GM12878 (cell line): ENCODE measurements at regions not wholly inside any gene's neighbourhood (a gene's known extent, or its start where the extent isn't known, plus 50 kb on each side); places are given as distances from the start of the nearest gene placed in this dataset.

ENCODE experiments used
- ATAC-seq: fragments of 200-7000 bp; cut with Tn5 transposase; 3 replicates; pipeline ENCODE4 v1.9.1; 2020; ENCODE audit warnings: mild to moderate bottlenecking, moderate library complexity
- BruUV-seq: library from RNA; stranded (reverse); fragments of 400-500 nt; replicated peaks from 2 replicates; lab custom pipeline; 2021; lab: Mats Ljungman, UMichigan
- CTCF ChIA-PET: fragments of 300-600 bp; sonication (Branson Sonifier 250); formaldehyde crosslinking; extraction: SDS; loops from one replicate; lab custom pipeline; 2021; ENCODE audit warnings: inconsistent platforms; lab: Yijun Ruan, JAX
- POLR2A ChIA-PET: fragments of 350-600 bp; formaldehyde crosslinking; extraction: SDS; loops from one replicate; lab custom pipeline; 2021; ENCODE audit warnings: inconsistent platforms; lab: Charles Lee
- RAD21 ChIA-PET: fragments of 300-600 bp; sonication (Branson Sonifier 250); formaldehyde crosslinking; loops from one replicate; lab custom pipeline; 2023; ENCODE audit warnings: antibody characterized with exemption; ENCODE audit not compliant: unreplicated experiment; lab: Charles Lee
- SMC1A ChIA-PET: fragments of 300-600 bp; sonication (Branson Sonifier 250); formaldehyde crosslinking; loops from one replicate; lab custom pipeline; 2023; ENCODE audit not compliant: unreplicated experiment, uncharacterized antibody; lab: Charles Lee
- DNase-seq: peaks from one replicate; pipeline ENCODE4 v3.0.0-alpha.2; 2011; ENCODE audit warnings: low read depth, low spot score
- FAIRE-seq: peaks from 3 replicates; lab custom pipeline; 2011; peaks lifted over from hg19 to GRCh38; lab: Jason Lieb, UNC
- H2AFZ ChIP-seq: 2 replicates; pipeline ENCODE4 v1.6.0; 2011; ENCODE audit warnings: low read depth, low read length, control low read depth; ENCODE audit not compliant: control insufficient read depth
- H3K27ac ChIP-seq: 2 replicates; pipeline ENCODE4 v1.5.1; 2011; ENCODE audit warnings: control low read depth; ENCODE audit not compliant: control insufficient read depth, insufficient read depth
- H3K27me3 ChIP-seq, 2 experiments: replicated peaks in 1 of 2; 2 replicates each; pipeline versions ENCODE4 v1.6.0 to v1.6.1; 2011; ENCODE audit warnings: low read length in 1 of 2; ENCODE audit not compliant: control insufficient read depth in 2 of 2, insufficient read depth in 2 of 2
- H3K36me3 ChIP-seq, 2 experiments: 2 replicates each; pipeline ENCODE4 v1.5.1; 2011; ENCODE audit warnings: low read length in 1 of 2; ENCODE audit not compliant: control insufficient read depth in 2 of 2, insufficient read depth in 2 of 2
- H3K4me1 ChIP-seq: 2 replicates; pipeline ENCODE4 v1.6.1; 2011; ENCODE audit warnings: mild to moderate bottlenecking, low read length, moderate library complexity, mixed read lengths; ENCODE audit not compliant: control insufficient read depth, insufficient read depth
- H3K4me2 ChIP-seq: 2 replicates; pipeline ENCODE4 v1.6.0; 2011; ENCODE audit warnings: control low read depth; ENCODE audit not compliant: control insufficient read depth, insufficient read depth
- H3K4me3 ChIP-seq: fragments of 200-600 bp; sonication (generic); 2 replicates; pipeline ENCODE4 v1.5.1; 2016
- H3K79me2 ChIP-seq: 2 replicates; pipeline ENCODE4 v1.6.0; 2011; ENCODE audit warnings: low read length; ENCODE audit not compliant: control insufficient read depth, insufficient read depth
- H3K9ac ChIP-seq: 2 replicates; pipeline ENCODE4 v1.8.0; 2011; ENCODE audit warnings: low read length, control low read depth, mixed read lengths; ENCODE audit not compliant: control insufficient read depth, insufficient read depth
- H3K9me3 ChIP-seq: replicated peaks from 3 replicates; pipeline ENCODE4 v1.5.1; 2011; ENCODE audit warnings: mild to moderate bottlenecking, low read length; ENCODE audit not compliant: control insufficient read depth, insufficient read depth
- H4K20me1 ChIP-seq: 2 replicates; pipeline ENCODE4 v1.6.0; 2011; ENCODE audit not compliant: control insufficient read depth, insufficient read depth
- ATF2 ChIP-seq: IDR thresholded peaks from 2 replicates; pipeline ENCODE4 v1.6.1; 2012; ENCODE audit warnings: low read length, inconsistent platforms
- BACH1 ChIP-seq: fragments of 450-650 bp; IDR thresholded peaks from 2 replicates; pipeline ENCODE4 v1.6.1; 2017; ENCODE audit warnings: mild to moderate bottlenecking, borderline replicate concordance
- CBX5 ChIP-seq: sonication (generic); IDR thresholded peaks from 2 replicates; pipeline ENCODE4 v1.6.1; 2016; ENCODE audit warnings: low read depth, moderate library complexity, mild to moderate bottlenecking, inconsistent platforms
- CREM ChIP-seq: IDR thresholded peaks from 2 replicates; pipeline ENCODE4 v1.6.1; 2014; ENCODE audit warnings: antibody characterized with exemption, low read depth
- IKZF1 ChIP-seq: fragments of 450-650 bp; conservative IDR thresholded peaks from 2 replicates; pipeline ENCODE4 v1.6.1; 2017; ENCODE audit warnings: antibody characterized with exemption, mild to moderate bottlenecking
- JUND ChIP-seq: IDR thresholded peaks from 2 replicates; pipeline ENCODE4 v1.6.1; 2012; ENCODE audit warnings: low read depth, mild to moderate bottlenecking, low read length, improper control_type of control experiment, moderate library complexity
- KLF5 ChIP-seq: fragments of 450-650 bp; IDR thresholded peaks from 2 replicates; pipeline ENCODE4 v1.6.1; 2014; ENCODE audit warnings: mild to moderate bottlenecking; ENCODE audit not compliant: partially characterized antibody
- NFIC ChIP-seq: IDR thresholded peaks from 2 replicates; pipeline ENCODE4 v1.6.1; 2012; ENCODE audit warnings: low read depth, mild to moderate bottlenecking, inconsistent platforms, low read length, moderate library complexity
- NFYB ChIP-seq: IDR thresholded peaks from 2 replicates; pipeline ENCODE4 v1.6.1; 2011; ENCODE audit warnings: low read depth, mild to moderate bottlenecking, low read length, improper control_type of control experiment, moderate library complexity; ENCODE audit not compliant: insufficient read depth
- PAX5 ChIP-seq: IDR thresholded peaks from 2 replicates; pipeline ENCODE4 v1.6.1; 2011; ENCODE audit warnings: low read depth, low read length, borderline replicate concordance
- RAD21 ChIP-seq: IDR thresholded peaks from 2 replicates; pipeline ENCODE4 v1.6.1; 2011; ENCODE audit warnings: mild to moderate bottlenecking, low read depth, low read length, moderate library complexity; ENCODE audit not compliant: insufficient read depth
- TARDBP ChIP-seq: IDR thresholded peaks from 2 replicates; pipeline ENCODE4 v1.6.1; 2016; ENCODE audit warnings: borderline replicate concordance
- ZBED1 ChIP-seq: IDR thresholded peaks from 2 replicates; pipeline ENCODE4 v1.6.1; 2016; ENCODE audit warnings: borderline replicate concordance
- WGBS: methylation state at CpG from one replicate; pipeline ENCODE4 v1.1.6; 2016; ENCODE audit warnings: low lambda C conversion rate; ENCODE audit not compliant: insufficient replicate concordance, insufficient coverage; ENCODE audit errors: missing lambda C conversion rate; 5-methylcytosine and 5-hydroxymethylcytosine counted together
- in situ Hi-C: fragments of 300-500 bp; cut with MboI; formaldehyde crosslinking; loops from 9 replicates; pipeline ENCODE4 v1.14.3; 2018; ENCODE audit warnings: mixed read lengths
- intact Hi-C: fragments of 100-400 bp; cut with micrococcal nuclease; formaldehyde crosslinking; loops from one replicate; pipeline ENCODE4 v1.14.2; 2022; ENCODE audit not compliant: unreplicated experiment

GRCh38 chr3:127121885-127122284 lies 71.0 kb upstream of the PRR23E start:
- CTCF ChIA-PET, result interaction anchor here (1.8 kb wide), 1 partner anchor 10 kb away, joined by 5 read pairs; no protein-coding TSS in a partner anchor
- Histone ChIP-seq H3K9me3 (no peaks in the 10 kb centered on the region), H2AFZ (no peak overlapping the region), H4K20me1 (no peaks in the 10 kb centered on the region)
- SMC1A ChIA-PET, result no interaction called here
- in situ Hi-C loops, result no loop called here
- TF ChIP-seq ZBED1, result no peak
- TF ChIP-seq KLF5, result no peak
- TF ChIP-seq PAX5, result no peak
- no peak for TF ChIP-seq CBX5
- TF ChIP-seq ATF2, result no peak
- TF ChIP-seq IKZF1, result no peak
- TF ChIP-seq TARDBP, result no peak
- no peak for TF ChIP-seq CREM
- TF ChIP-seq RAD21, result no peak
- no peak for TF ChIP-seq BACH1
- TF ChIP-seq NFYB, result no peak
- no peak for TF ChIP-seq JUND
- no peak for TF ChIP-seq NFIC
- TF ChIP-seq, all 136 proteins: peak for 0
- H3K79me2 ChIP-seq, result no peaks in the 10 kb centered on the region
- H3K27ac ChIP-seq, result no peak overlapping the region
- WGBS, result 0% methylated on average over 1 of the region's 1 CpG
- no peak overlapping the region for H3K9ac ChIP-seq
- no peaks in the 10 kb centered on the region for H3K36me3 ChIP-seq
- H3K4me3 ChIP-seq, result no peak overlapping the region
- FAIRE-seq (no peak), ATAC-seq (no peak), DNase-seq (no peak)
- peaks cover 0 to 3% of the 10 kb centered on the region in 2 experiments; a peak in 2 of 4 replicates for H3K27me3 ChIP-seq
- H3K4me1 ChIP-seq, result no peaks in the 10 kb centered on the region
- H3K4me2 ChIP-seq, result no peak overlapping the region
- no TSS peak for BruUV-seq
- ChIA-PET POLR2A (no interaction called here), RAD21 (no interaction called here)
- intact Hi-C loops, result no loop called here
